Thyroid gland (tissue), 4 donors: ENCODE measurements at regions not wholly inside any gene's neighbourhood (a gene's known extent, or its start where the extent isn't known, plus 50 kb on each side); places are given as distances from the start of the nearest gene placed in this dataset.

Experiments used
- POLR2A ChIP-seq, 2 donors: fragments of 450-650 bp; IDR thresholded peaks; one replicate each; pipeline ENCODE4 v1.6.1; 2017; ENCODE audit warnings: antibody characterized with exemption in 2 of 2, mild to moderate bottlenecking in 2 of 2, moderate library complexity in 1 of 2
- TF ChIP-seq, protein P1 (sequence below), 6 experiments: fragments of 200-600 bp in 3 of 6; fragments of 450-650 bp in 3 of 6; sonication (generic) in 3 of 6; IDR thresholded peaks; one replicate each; pipeline ENCODE4 v1.5.1; 2016 to 2019; ENCODE audit warnings: antibody characterized with exemption in 6 of 6, mild to moderate bottlenecking in 2 of 6, inconsistent platforms in 1 of 6, moderate library complexity in 1 of 6

DNA sequence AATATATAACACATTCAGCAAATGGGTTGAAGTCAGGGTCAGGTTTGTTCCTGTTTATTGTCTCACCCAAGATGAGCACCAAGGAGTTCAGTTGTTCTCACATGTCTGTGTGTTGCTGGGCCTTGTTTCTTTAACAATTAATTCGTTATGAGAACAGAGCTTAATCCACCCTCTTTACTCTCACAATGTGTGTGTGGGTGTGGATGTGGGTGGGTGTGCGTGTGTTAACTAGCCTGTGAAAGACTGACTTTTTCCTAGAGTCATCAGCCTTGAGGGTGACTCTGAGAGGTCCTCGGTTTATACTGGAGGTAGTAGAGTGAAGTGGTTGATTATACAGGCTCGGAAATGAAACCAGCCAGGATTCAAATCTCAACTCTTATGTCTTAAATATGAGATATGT lies 672.1 kb downstream of the MAFB start:
- TF ChIP-seq, protein P1, sequence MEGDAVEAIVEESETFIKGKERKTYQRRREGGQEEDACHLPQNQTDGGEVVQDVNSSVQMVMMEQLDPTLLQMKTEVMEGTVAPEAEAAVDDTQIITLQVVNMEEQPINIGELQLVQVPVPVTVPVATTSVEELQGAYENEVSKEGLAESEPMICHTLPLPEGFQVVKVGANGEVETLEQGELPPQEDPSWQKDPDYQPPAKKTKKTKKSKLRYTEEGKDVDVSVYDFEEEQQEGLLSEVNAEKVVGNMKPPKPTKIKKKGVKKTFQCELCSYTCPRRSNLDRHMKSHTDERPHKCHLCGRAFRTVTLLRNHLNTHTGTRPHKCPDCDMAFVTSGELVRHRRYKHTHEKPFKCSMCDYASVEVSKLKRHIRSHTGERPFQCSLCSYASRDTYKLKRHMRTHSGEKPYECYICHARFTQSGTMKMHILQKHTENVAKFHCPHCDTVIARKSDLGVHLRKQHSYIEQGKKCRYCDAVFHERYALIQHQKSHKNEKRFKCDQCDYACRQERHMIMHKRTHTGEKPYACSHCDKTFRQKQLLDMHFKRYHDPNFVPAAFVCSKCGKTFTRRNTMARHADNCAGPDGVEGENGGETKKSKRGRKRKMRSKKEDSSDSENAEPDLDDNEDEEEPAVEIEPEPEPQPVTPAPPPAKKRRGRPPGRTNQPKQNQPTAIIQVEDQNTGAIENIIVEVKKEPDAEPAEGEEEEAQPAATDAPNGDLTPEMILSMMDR (IDR thresholded peaks at IDR 0.05) = no peak
- no peak for TF ChIP-seq POLR2A (IDR thresholded peaks at IDR 0.05)
